ENCODE measurements at regions not wholly inside any gene's neighbourhood (a gene's known extent, or its start where the extent isn't known, plus 50 kb on each side); places are given as distances from the start of the nearest gene placed in this dataset.

- H3K9me3 ChIP-seq (ENCODE audit: low read depth): no peaks in the 10 kb centered on the region
- no peaks in the 10 kb centered on the region for H3K4me1 ChIP-seq (ENCODE audit: low read depth)
- H3K4me3 ChIP-seq: no peak overlapping the region
- no peak for TF ChIP-seq CTCF (IDR thresholded peaks at IDR 0.05; ENCODE audit: low read depth, low read length)
- no peak for DNase-seq (ENCODE audit: low read depth in 1 of 2, low spot score in 1 of 2)
- no peaks in the 10 kb centered on the region for H3K27me3 ChIP-seq
- H3K27ac ChIP-seq: no peak overlapping the region
- H3K36me3 ChIP-seq: no peaks in the 10 kb centered on the region
These were observed 1610.7 kb upstream of the PCDH20 start for GRCh38 chr13:63026285-63026797.

GRCh38 chr13:63025741-63026140 lies 1610.1 kb upstream of the PCDH20 start:
- no peak for DNase-seq (ENCODE audit: low read depth in 1 of 2, low spot score in 1 of 2)
- Histone ChIP-seq H3K36me3 (no peaks in the 10 kb centered on the region), H3K4me3 (no peak overlapping the region), H3K9me3 (ENCODE audit: low read depth) (no peaks in the 10 kb centered on the region), H3K27me3 (no peaks in the 10 kb centered on the region), H3K4me1 (ENCODE audit: low read depth) (no peaks in the 10 kb centered on the region), H3K27ac (no peak overlapping the region)
- TF ChIP-seq CTCF (IDR thresholded peaks at IDR 0.05; ENCODE audit: low read depth, low read length): no peak

DNA sequence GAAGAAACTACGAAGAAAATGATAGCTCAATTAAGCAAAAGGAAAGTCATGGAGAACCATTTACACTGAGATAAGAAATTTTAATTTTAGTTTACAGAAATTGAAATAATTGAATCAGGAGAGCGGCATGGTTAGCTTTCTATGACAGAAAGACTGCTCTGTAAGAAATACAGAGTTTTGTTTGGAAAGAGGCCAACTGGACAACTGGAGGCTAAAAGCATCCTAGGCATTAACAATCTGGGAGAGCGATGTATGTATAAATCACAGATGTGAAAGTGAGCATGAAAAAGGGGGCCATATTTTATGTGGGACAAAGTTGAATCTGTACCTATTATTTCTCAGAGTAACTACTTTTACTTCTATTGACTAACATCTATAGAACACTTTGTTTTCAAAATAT lies 1608.8 kb upstream of the PCDH20 start:
- DNase-seq (ENCODE audit: low read depth in 1 of 2, low spot score in 1 of 2): no peak
- no peak for TF ChIP-seq CTCF (IDR thresholded peaks at IDR 0.05; ENCODE audit: low read depth, low read length)
- no peak overlapping the region for H3K27ac ChIP-seq

GRCh38 chr13:63011996-63012395 lies 1596.3 kb upstream of the PCDH20 start:
- no peak overlapping the region for H3K27ac ChIP-seq
- H3K27me3 ChIP-seq: no peaks in the 10 kb centered on the region
- no peaks in the 10 kb centered on the region for H3K36me3 ChIP-seq
- H3K9me3 ChIP-seq (ENCODE audit: low read depth): no peaks in the 10 kb centered on the region
- DNase-seq (ENCODE audit: low read depth in 1 of 2, low spot score in 1 of 2): no peak
- H3K4me3 ChIP-seq: no peak overlapping the region
- TF ChIP-seq CTCF (IDR thresholded peaks at IDR 0.05; ENCODE audit: low read depth, low read length): no peak
- no peaks in the 10 kb centered on the region for H3K4me1 ChIP-seq (ENCODE audit: low read depth)

More for the DNA sequence above, 1608.8 kb upstream of the PCDH20 start:
- Histone ChIP-seq H3K4me1 (ENCODE audit: low read depth) (no peaks in the 10 kb centered on the region), H3K9me3 (ENCODE audit: low read depth) (no peaks in the 10 kb centered on the region), H3K36me3 (no peaks in the 10 kb centered on the region), H3K27me3 (no peaks in the 10 kb centered on the region), H3K4me3 (no peak overlapping the region)

DNA sequence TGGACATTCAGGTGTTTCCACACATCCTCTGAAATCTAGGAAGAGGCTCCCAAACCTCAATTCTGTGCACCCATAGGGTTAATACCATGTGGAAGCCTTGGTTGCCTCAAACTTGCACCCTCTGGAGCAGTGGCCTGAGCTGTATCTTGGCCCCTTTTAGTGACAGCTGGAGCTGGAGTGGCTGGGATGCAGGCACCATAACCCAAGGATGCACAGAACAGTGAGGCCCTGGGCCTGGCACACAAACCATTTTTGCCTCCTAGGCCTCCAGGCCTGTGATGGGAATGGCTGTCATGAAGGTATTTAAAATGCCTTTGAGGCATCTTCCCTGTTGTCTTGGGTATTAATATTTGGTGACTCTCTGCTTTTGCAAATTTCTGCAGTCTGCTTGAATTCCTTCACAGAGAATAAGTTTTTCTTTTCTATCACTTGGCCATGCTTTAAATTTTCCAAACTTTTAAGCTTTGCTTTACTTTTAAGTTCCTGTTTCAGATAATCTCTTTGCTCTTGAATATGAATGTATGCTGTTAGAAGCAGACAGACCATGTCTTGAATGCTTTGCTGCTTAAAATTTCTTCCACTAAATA lies 1594.5 kb upstream of the PCDH20 start:
- Histone ChIP-seq H3K27ac (no peak overlapping the region), H3K4me3 (no peak overlapping the region), H3K9me3 (ENCODE audit: low read depth) (no peaks in the 10 kb centered on the region), H3K36me3 (no peaks in the 10 kb centered on the region), H3K27me3 (no peaks in the 10 kb centered on the region), H3K4me1 (ENCODE audit: low read depth) (no peaks in the 10 kb centered on the region)
- no peak for DNase-seq (ENCODE audit: low read depth in 1 of 2, low spot score in 1 of 2)
- TF ChIP-seq CTCF (IDR thresholded peaks at IDR 0.05; ENCODE audit: low read depth, low read length): no peak
